Endothelial cell of umbilical vein (primary cell): ENCODE measurements at regions not wholly inside any gene's neighbourhood (a gene's known extent, or its start where the extent isn't known, plus 50 kb on each side); places are given as distances from the start of the nearest gene placed in this dataset.
"Not testable (repeated sequence)": the region's sequence is repeated elsewhere in the genome, so short reads cannot be mapped to it uniquely, and the experiment has no call there.

Source experiments
- BruUV-seq: library from RNA; stranded (reverse); fragments of 400-500 nt; replicated peaks from 2 replicates; lab custom pipeline; 2021; lab: Mats Ljungman, UMichigan
- CTCF ChIA-PET: fragments of 300-600, 350-600 bp; sonication (Branson Sonifier 250); formaldehyde crosslinking; loops from one replicate; lab custom pipeline; 2021; ENCODE audit warnings: antibody characterized with exemption, inconsistent platforms; lab: Charles Lee
- POLR2A ChIA-PET: fragments of 300-600, 350-600 bp; sonication (Branson Sonifier 250); formaldehyde crosslinking; loops from one replicate; lab custom pipeline; 2021; ENCODE audit warnings: antibody characterized with exemption, inconsistent platforms; lab: Charles Lee
- DNase-seq: peaks from one replicate; pipeline ENCODE4 v3.0.0-alpha.2; 2011; ENCODE audit warnings: low read depth, low spot score
- FAIRE-seq: peaks from 2 replicates; lab custom pipeline; 2011; peaks lifted over from hg19 to GRCh38; lab: Jason Lieb, UNC
- H2AFZ ChIP-seq: 2 replicates; pipeline ENCODE4 v1.6.0; 2012; ENCODE audit warnings: low read depth, low read length, control low read depth, inconsistent platforms
- H3K27ac ChIP-seq: 2 replicates; pipeline ENCODE4 v1.5.1; 2011; ENCODE audit warnings: low read depth, mild to moderate bottlenecking, control low read depth, low read length, moderate library complexity; ENCODE audit not compliant: insufficient read depth
- H3K27me3 ChIP-seq, 2 experiments: 2 replicates each; pipeline versions ENCODE4 v1.6.0 to v1.6.1; 2011; ENCODE audit warnings: low read length in 2 of 2, mixed read lengths in 1 of 2; ENCODE audit not compliant: control insufficient read depth in 2 of 2, insufficient read depth in 2 of 2
- H3K36me3 ChIP-seq, 2 experiments: 2 replicates in 1 of 2; 3 replicates in 1 of 2; pipeline ENCODE4 v1.5.1; 2011; ENCODE audit warnings: low read length in 2 of 2, mild to moderate bottlenecking in 1 of 2, moderate library complexity in 1 of 2; ENCODE audit not compliant: control insufficient read depth in 2 of 2, insufficient read depth in 2 of 2; ENCODE audit errors: extremely low read depth in 1 of 2
- H3K4me1 ChIP-seq: 3 replicates; pipeline ENCODE4 v1.5.1; 2011; ENCODE audit warnings: mild to moderate bottlenecking, low read length; ENCODE audit not compliant: control insufficient read depth, insufficient read depth; ENCODE audit errors: extremely low read depth
- H3K4me2 ChIP-seq: 2 replicates; pipeline ENCODE4 v1.6.1; 2011; ENCODE audit warnings: low read length, control low read depth, mixed read lengths; ENCODE audit not compliant: insufficient read depth
- H3K4me3 ChIP-seq, 3 experiments: fragments of 200-600 bp in 1 of 3; sonication (generic), shearing (Covaris generic) in 1 of 3; replicated peaks in 1 of 3; 2 replicates each; pipeline ENCODE4 v1.5.1; 2011 to 2016; ENCODE audit warnings: control low read depth in 3 of 3, low read length in 3 of 3, mild to moderate bottlenecking in 2 of 3, inconsistent platforms in 1 of 3, low read depth in 1 of 3, moderate library complexity in 1 of 3; ENCODE audit not compliant: insufficient read depth in 1 of 3
- H3K79me2 ChIP-seq: 2 replicates; pipeline ENCODE4 v1.6.0; 2012; ENCODE audit warnings: low read length, inconsistent platforms; ENCODE audit not compliant: control insufficient read depth, insufficient read depth
- H3K9ac ChIP-seq: replicated peaks from 2 replicates; pipeline ENCODE3; 2011; ENCODE audit warnings: low read length, control low read depth; ENCODE audit not compliant: insufficient read depth; ENCODE audit errors: extremely low read depth
- H3K9me1 ChIP-seq: replicated peaks from 3 replicates; pipeline ENCODE4 v1.6.0; 2011; ENCODE audit warnings: mild to moderate bottlenecking, low read length; ENCODE audit not compliant: control insufficient read depth, insufficient read depth; ENCODE audit errors: extremely low read depth
- H3K9me3 ChIP-seq: replicated peaks from 2 replicates; pipeline ENCODE4 v1.5.1; 2012; ENCODE audit warnings: low read length, inconsistent platforms; ENCODE audit not compliant: control insufficient read depth, insufficient read depth
- H4K20me1 ChIP-seq: replicated peaks from 2 replicates; pipeline ENCODE3; 2011; ENCODE audit warnings: mild to moderate bottlenecking, low read length; ENCODE audit not compliant: control insufficient read depth, insufficient read depth; ENCODE audit errors: extremely low read depth
- CTCF ChIP-seq, 2 donors: IDR thresholded peaks; 1 replicate in 1 of 2; 2 replicates in 1 of 2; pipeline ENCODE4 v1.5.1; 2011; ENCODE audit warnings: low read length in 2 of 2, mild to moderate bottlenecking in 2 of 2, moderate library complexity in 2 of 2, control low read depth in 1 of 2, inconsistent platforms in 1 of 2, low read depth in 1 of 2; ENCODE audit not compliant: insufficient read depth in 1 of 2; ENCODE audit errors: extremely low read depth in 1 of 2
- EZH2 ChIP-seq: IDR thresholded peaks from 2 replicates; pipeline ENCODE4 v1.6.1; 2012; ENCODE audit warnings: borderline replicate concordance, low read depth, mild to moderate bottlenecking, moderate library complexity, low read length, inconsistent platforms; ENCODE audit not compliant: severe bottlenecking
- FOS ChIP-seq: IDR thresholded peaks from 2 replicates; pipeline ENCODE4 v1.6.1; 2011; ENCODE audit warnings: mild to moderate bottlenecking, low read length, moderate library complexity, borderline replicate concordance; ENCODE audit not compliant: insufficient read depth
- GATA2 ChIP-seq: IDR thresholded peaks from 2 replicates; pipeline ENCODE4 v1.7.0; 2011; ENCODE audit warnings: low read depth, mild to moderate bottlenecking, moderate library complexity, mixed read lengths, low read length; ENCODE audit not compliant: insufficient read length, insufficient read depth
- JUN ChIP-seq: IDR thresholded peaks from 2 replicates; pipeline ENCODE4 v1.6.1; 2011; ENCODE audit warnings: borderline replicate concordance, low read depth; ENCODE audit not compliant: insufficient read length, insufficient read depth
- MYC ChIP-seq: IDR thresholded peaks from one replicate; pipeline ENCODE4 v1.6.1; 2011; ENCODE audit warnings: mild to moderate bottlenecking, low read depth, low read length
- POLR2A ChIP-seq: IDR thresholded peaks from 2 replicates; pipeline ENCODE4 v1.6.1; 2012; ENCODE audit warnings: low read depth, mild to moderate bottlenecking, control low read depth, low read length
- POLR2AphosphoS5 ChIP-seq: IDR thresholded peaks from 2 replicates; pipeline ENCODE4 v1.6.1; 2012; ENCODE audit warnings: low read depth, mild to moderate bottlenecking, control low read depth, low read length, moderate library complexity; ENCODE audit not compliant: insufficient read depth
- dilution Hi-C: fragments of 300-500 bp; cut with MboI; formaldehyde crosslinking; loops from one replicate; pipeline ENCODE4 v1.15.0; 2019; ENCODE audit warnings: low sequenced_read_pairs; ENCODE audit not compliant: extremely low pct_ligation_motif_present
- intact Hi-C: fragments of 100-400 bp; cut with micrococcal nuclease; formaldehyde crosslinking; loops from one replicate; pipeline ENCODE4 v1.10.0; 2022
- TF ChIP-seq, protein P1 (sequence below): IDR thresholded peaks from 2 replicates; pipeline ENCODE4 v1.6.1; 2011; ENCODE audit not compliant: insufficient read depth, insufficient read length

- no peaks in the 10 kb centered on the region for H3K79me2 ChIP-seq
- H3K27ac ChIP-seq, result no peak overlapping the region
- H3K4me2 ChIP-seq, result no peak overlapping the region
- ChIA-PET CTCF (no interaction called here), POLR2A (no interaction called here)
- no peak overlapping the region for H3K9ac ChIP-seq
- H3K9me3 ChIP-seq, result no peaks in the 10 kb centered on the region
- H3K4me3 ChIP-seq, result no peak overlapping the region
- intact Hi-C loops, result no loop called here
- no peaks in the 10 kb centered on the region for H3K9me1 ChIP-seq
- dilution Hi-C loops, result no loop called here
- TF ChIP-seq JUN, result no peak
- TF ChIP-seq POLR2AphosphoS5, result no peak
- no peak for TF ChIP-seq EZH2
- TF ChIP-seq, protein P1, sequence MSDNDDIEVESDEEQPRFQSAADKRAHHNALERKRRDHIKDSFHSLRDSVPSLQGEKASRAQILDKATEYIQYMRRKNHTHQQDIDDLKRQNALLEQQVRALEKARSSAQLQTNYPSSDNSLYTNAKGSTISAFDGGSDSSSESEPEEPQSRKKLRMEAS, result no peak
- no peak for TF ChIP-seq POLR2A
- no peak for TF ChIP-seq FOS
- TF ChIP-seq MYC, result no peak
- no peak for TF ChIP-seq CTCF (IDR thresholded peaks at IDR 0.05; ENCODE audit: extremely low read depth in 1 of 2, insufficient read depth in 1 of 2, low read depth in 1 of 2, low read length in 2 of 2)
- TF ChIP-seq GATA2, result no peak
- DNase-seq, result no peak
- BruUV-seq, result no TSS peak
- no peaks in the 10 kb centered on the region for H3K27me3 ChIP-seq
- H3K36me3 ChIP-seq, result no peaks in the 10 kb centered on the region
- H3K4me1 ChIP-seq, result no peaks in the 10 kb centered on the region
- H2AFZ ChIP-seq, result no peak overlapping the region
- no peak for FAIRE-seq
- no peaks in the 10 kb centered on the region for H4K20me1 ChIP-seq
These were observed 485.0 kb upstream of the EDIL3 start for GRCh38 chr5:84869675-84870074.

DNA sequence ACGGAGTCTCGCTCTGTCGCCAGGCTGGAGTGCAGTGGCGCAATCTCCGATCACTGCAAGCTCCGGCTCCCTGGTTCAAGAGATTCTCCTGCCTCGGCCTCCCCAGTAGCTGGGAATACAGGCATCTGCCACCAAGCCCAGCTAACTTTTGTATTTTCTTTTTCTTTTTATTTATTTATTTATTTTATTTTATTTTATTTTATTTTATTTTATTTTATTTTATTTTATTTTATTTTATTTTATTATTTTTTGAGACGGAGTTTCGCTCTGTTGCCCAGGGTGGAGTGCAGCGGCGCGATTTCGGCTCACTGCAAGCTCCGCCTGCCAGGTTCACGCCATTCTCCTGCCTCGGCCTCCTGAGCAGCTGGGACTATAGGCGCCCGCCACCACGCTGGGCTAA, 479.3 kb upstream of the EDIL3 start:
- CTCF ChIA-PET, result interaction anchor here (1.0 kb wide), 1 partner anchor 28 kb away, joined by 3 read pairs; no protein-coding TSS in a partner anchor
- intact Hi-C loops, H3K4me1 ChIP-seq, H3K27me3 ChIP-seq, H3K9me1 ChIP-seq, H3K27ac ChIP-seq, H3K4me2 ChIP-seq, BruUV-seq, H3K4me3 ChIP-seq, DNase-seq, POLR2A ChIA-PET, FAIRE-seq, dilution Hi-C loops, H3K9me3 ChIP-seq, H3K79me2 ChIP-seq, H2AFZ ChIP-seq, H3K9ac ChIP-seq, H3K36me3 ChIP-seq, H4K20me1 ChIP-seq: not testable (repeated sequence)
